ENCODE measurements at regions not wholly inside any gene's neighbourhood (a gene's known extent, or its start where the extent isn't known, plus 50 kb on each side); places are given as distances from the start of the nearest gene placed in this dataset.

DNA sequence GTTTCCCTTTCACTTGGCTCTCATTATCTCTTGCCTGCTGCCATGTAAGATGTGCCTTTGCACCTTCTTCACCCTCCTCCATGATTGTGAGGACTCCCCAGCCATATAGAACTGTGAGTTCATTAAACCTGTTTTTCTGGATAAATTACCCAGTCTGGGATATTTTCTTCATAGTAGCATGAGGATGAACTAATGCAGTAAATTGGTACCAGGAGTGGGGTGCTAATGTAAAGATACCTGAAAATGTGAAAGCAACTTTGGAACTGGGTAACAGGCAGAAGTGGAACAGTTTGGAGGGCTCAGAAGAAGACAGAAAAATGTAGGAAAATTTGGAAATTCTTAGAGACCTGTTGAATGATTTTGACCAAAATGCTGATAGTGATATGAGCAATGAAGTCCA, 487.4 kb downstream of the LMO7 start:
- TF ChIP-seq, protein P1, sequence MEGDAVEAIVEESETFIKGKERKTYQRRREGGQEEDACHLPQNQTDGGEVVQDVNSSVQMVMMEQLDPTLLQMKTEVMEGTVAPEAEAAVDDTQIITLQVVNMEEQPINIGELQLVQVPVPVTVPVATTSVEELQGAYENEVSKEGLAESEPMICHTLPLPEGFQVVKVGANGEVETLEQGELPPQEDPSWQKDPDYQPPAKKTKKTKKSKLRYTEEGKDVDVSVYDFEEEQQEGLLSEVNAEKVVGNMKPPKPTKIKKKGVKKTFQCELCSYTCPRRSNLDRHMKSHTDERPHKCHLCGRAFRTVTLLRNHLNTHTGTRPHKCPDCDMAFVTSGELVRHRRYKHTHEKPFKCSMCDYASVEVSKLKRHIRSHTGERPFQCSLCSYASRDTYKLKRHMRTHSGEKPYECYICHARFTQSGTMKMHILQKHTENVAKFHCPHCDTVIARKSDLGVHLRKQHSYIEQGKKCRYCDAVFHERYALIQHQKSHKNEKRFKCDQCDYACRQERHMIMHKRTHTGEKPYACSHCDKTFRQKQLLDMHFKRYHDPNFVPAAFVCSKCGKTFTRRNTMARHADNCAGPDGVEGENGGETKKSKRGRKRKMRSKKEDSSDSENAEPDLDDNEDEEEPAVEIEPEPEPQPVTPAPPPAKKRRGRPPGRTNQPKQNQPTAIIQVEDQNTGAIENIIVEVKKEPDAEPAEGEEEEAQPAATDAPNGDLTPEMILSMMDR (IDR thresholded peaks at IDR 0.05) = no peak
- TF ChIP-seq POLR2A (IDR thresholded peaks at IDR 0.05) = no peak
